ENCODE measurements at regions not wholly inside any gene's neighbourhood (a gene's known extent, or its start where the extent isn't known, plus 50 kb on each side); places are given as distances from the start of the nearest gene placed in this dataset.
"Not testable (repeated sequence)": the region's sequence is repeated elsewhere in the genome, so short reads cannot be mapped to it uniquely, and the experiment has no call there.

DNA sequence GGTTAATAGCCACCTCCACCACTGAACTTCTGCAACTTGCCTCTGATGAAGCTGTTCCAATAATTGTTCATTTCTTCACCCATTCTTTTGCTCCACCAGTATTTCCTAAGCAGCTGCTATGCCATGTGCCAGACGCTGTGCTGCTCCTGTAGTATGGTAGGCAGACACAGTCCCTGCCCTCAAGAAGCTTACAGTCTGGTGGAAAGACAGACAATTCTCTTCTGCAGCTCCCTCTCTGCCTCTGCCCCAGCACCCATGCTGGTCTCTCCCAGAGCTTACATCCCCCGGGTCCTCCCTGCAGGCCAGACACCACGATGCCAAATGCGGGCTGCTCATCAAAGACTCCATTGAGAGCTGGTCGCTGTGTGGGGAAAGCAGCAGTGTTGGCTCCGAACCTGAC is 111.6 kb upstream of the ESRRB start:
- FAIRE-seq: no peak

DNA sequence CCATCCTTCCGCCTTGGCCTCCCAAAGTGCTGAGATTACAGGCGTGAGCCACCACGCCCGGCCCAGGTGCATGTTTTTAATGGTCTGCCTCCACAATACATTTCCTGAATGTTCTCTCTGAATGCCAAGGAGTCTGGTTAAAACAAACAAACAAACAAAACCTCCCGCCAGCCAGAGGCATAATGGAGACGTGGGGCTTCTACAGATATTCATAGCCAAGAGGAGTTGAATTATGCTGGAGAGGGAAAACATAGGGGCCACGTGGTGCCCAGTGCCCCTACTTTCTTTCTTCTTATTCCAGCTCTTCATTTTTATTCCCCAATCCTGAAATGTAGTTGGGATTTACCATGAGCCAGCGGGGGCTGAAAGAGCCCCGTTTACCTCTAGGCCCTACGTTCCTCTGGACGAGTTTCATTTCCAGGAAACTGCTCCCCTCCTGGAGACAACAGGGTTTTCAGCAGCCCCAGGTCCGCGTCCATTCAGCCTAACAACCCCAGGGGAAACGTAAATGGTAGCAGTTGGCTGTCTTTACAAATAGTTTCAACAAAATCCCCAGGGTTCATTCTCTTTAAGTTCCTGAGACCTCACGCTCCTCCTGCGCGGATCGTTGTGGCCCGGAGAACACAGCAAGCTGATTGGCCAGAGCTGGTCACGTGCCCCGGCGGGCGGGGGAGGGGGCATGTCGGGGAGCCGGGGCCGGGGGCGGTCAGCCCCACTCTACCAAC is 108.5 kb upstream of the ESRRB start:
- no peak for FAIRE-seq

DNA sequence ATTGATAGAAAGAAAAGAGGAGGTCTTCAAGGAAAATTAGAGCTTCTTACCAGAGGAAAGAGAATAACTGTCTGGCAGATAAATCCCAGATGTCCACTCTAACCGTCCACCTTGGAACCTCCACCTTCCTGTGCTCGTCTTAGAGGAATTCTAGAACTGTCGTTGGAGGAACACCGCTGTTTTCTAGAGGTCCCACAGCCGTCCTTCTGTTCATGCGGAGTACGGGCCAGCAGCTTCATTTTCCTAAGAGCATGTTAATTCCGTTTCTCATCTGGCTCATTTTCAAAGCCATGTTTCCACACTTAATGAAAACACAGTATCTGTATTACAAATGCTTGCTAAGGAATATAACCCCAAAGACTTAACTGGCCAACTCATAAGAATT is 107.9 kb upstream of the ESRRB start:
- FAIRE-seq: no peak

DNA sequence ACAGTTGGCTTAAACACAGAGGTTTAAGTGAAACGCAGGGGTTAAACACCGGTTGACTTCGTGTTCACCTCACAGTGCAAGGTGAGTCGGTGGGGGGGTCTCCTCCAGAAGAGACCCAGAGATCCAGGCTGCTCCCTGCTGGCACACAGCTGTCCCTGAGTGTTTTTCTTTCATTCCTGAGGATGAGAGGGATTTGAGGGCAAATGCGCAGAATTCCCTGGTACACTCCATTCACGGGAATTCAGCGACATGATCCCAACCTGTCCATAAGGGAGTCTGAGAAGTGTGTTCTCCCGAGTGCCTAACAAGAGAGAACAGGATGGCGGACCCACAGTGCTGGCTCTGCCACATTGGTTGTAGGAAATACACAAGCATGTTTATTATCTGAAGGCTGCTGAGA is 107.2 kb upstream of the ESRRB start:
- no peak for FAIRE-seq

DNA sequence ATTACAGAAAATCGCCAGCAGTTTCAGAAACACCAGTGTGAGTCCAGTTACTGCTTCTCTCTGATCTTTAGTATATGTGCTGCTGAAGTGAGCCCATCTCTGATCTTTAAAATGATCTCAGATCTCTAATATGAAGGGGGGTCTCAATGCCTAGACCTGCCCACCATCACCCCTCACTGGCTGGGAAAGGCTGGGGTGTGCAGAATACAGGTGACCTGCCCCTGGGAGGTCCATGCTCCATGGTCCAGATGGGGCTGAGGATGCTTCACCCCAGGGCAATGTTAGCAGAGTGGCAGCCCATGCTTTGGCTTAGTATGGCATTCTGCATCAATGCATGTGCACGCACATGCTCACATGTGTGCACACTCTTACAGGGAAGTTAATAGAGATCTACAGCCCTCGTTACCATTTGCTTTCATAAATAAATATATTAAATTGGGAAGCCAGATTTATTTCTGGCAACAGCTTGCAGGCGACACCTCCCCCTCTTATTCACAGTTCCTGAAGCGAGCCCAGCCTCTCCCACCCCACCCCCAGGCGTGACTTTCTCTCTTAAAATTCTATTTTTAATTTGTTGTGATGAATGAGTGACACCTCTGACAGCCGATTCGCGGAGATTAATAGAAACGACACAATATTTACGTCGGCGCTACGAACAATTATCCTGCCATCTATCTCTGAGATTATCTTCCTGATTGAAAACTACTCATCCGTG is 104.7 kb upstream of the ESRRB start:
- no peak for FAIRE-seq

DNA sequence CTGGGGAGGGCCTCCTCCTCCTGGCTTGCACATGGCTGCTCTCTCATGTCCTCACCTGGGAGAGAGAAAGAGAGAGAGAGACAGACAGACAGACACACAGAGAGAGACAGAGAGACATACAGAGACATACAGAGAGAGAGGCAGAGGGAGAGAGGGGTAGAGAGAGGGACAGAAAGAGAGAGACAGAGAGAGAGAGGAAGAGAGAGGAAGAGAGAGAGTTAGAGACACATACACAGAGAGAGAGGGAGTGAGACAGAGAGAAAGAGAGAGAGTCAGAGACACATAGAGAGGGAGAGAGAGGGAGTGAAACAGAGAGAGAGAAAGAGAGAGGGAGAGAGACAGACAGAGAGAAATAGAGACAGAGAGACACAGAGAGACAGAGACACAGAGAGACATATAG is 103.6 kb upstream of the ESRRB start:
- no peak for FAIRE-seq

DNA sequence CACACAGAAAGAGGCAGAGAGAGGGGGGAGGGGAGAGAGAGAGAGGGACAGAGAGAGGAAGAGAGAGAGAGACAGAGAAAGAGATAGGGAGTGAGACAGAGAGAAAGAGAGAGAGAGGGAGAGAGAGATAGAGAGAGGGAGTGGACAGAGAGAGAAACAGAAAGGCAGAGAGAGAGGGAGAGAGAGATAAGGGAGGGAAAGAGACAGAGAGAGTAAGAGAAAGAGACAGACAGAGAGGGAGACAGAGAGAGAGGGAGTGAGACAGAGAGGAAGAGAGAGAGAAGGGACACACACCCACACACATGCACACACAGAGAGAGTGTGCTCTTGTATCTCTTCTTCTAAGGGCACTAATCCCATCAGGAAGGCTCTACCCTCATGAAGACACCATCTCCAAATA is 103.2 kb upstream of the ESRRB start:
- FAIRE-seq: no peak

DNA sequence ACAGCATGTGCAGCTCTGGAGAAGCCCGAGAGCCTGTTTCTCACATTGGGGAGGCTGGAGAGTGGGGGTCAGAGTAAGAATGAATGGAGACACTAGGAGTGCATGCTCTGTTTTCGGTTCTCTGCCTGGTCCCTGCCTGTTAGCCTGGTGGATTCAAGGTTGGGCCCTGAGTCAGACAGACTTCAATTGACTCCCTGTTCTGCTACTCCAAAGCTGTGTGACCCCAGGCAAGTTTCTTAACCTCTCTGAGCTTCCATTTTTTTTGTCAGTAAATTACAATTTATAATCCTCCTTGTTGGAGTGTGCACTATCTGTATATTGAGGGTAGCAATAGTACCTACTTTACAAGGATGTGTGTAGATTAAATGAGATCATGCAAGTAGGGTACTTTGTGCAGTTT is 102.6 kb upstream of the ESRRB start:
- no peak for FAIRE-seq

DNA sequence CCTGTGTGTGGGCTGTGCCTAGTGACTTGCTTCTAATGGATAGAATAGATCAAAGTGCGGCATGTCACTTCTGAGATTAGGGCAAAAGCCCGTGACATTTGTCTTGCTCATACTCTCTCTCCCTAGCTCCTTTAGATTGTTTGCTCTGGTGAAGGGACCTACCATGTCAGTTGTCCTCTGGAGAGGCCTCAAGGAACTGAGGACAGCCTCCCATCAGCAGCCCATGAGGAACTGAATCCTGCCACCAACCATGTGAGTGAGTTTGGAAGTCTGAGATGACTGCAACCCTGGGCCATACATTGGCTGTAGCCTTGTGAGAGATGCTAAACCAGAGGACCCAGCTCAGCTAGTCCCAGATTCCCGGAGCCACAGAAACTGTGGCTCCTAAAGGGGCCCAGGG is 101.6 kb upstream of the ESRRB start:
- FAIRE-seq: no peak

DNA sequence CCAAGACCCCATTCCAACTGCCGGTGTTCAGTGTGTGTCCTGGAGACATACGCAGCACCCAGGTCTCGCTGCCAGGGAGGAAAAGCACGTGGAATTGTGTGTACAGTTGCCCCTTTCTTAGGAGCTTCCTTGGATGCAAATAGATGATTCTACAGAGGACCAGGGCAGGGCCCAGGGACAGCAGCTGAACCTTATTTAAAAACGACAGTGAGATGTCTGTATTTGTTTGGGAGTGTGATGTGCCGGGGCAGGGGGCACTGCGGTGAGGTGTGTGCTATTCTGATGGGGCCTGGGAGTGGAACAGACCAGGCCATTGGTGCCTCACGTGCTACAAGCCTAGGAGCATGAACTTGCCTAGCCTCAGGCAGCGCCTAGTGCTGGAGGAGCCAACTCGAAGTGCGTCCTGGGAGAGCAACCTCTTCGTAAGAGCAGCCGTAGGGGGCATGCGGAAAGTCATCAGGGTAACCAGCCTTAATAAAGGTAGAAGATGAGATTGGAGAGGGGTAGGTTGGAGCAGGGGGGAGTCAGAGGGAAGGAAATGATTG is 98.3 kb upstream of the ESRRB start:
- FAIRE-seq: no peak

DNA sequence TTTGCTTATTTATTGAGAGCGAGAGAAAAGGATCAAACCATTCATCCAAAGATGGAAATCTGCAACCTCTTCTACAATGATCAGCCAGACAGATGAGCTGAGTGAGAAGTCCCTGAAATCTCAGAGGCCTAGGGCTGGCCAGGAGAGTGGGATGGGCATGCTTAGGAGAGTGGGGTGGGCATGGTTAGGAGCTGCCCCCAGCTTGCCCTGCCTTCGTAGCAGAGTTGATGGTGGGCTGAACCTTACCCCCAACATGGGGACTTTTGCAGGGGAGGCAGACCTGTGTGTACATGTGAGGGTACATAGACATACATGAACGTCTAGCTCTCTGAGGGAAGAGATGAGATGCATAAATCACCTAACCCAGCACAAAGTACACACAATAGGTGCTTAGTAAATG is 95.7 kb upstream of the ESRRB start:
- FAIRE-seq: no peak

DNA sequence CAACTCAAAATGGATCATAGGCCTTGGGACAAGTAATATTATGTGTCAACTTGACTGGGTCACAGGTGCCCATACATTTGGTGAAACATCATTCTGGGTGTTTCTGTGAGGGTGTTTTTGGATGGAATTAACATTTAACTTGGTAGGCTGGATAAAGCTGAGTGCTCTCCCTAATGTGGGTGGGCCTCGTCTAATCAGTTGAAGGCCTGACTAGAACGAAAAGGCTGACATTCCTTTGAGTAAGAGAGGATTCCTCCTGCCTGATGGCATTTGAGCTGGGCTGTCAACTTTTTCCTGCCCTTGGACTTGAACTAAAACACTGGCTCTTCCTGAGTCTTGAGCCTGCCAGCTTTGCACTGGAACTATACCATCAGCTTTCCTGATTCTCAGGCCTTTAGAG is 93.4 kb upstream of the ESRRB start:
- FAIRE-seq: no peak

DNA sequence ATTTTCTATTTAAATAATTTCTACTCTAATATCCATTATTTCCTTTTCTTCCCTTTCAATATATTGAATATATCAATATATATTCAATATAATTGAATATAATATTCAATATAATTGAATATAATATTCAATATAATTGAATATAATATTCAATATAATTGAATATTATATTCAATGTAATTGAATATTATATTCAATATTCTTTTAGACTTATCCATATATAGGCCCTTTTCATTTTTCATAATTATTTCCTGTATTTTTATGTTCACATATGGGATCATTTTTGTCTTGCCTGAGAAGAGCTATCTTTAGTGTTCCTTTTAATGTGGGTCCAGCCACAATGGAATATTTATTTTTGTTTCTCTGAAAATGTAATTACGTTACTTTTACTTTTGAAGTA is 88.9 kb upstream of the ESRRB start:
- peak; percentile 85 for FAIRE-seq

DNA sequence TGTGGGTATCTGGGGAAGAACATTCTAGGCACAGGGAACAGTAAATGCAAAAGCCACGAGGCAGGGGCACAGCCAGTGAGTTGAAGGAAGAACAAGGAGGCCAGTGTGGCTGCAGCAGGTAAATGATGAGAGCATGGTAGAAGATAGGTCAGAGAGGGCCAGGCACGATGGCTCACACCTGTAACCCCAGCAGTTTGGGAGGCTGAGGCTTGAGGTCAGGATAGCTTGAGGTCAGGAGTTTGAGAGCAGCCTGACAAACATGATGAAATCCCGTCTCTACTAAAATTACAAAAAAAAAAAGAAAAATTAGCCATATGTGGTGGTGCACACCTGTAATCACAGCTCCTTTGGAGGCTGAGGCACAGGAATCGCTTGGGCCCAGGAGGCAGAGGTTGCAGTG is 86.7 kb upstream of the ESRRB start:
- FAIRE-seq: no peak

DNA sequence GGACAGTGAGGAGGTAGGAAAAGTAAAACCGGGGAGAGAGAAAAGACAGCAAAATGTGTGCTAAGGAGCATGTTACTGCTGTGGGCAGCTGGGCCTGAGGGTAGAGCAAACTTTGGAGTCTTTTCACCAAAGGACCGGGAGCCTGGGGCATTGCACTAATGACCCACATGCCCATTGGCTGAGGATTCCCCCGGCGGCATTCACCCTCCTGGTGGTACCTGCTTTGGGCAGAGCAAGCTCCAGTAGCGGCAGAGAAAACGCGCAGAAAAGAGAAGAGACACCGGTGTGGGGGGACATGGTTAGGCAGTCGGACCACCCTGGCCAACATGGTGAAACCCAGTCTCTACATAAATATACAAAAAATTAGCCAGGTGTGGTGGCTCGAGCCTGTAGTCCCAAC is 83.4 kb upstream of the ESRRB start:
- no peak for FAIRE-seq

DNA sequence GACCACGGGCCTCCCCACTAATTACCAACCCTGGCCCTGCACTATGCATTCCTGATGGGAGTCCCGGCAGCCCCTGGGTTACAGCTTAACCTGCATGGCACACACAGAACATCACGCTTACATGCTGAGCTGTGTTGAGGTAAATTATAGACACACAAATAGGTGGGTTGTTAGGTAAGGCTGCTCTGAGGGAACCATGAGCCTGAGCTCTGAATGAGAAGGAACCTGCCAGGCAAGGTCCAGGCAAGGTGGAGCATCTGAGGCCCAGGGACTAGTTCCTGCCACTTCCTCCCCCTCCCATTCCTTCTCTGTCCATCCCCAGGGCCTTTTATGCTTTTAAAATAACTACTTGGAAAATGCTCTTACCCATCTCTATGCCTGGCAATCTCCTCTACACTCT is 82.7 kb upstream of the ESRRB start:
- FAIRE-seq: no peak

DNA sequence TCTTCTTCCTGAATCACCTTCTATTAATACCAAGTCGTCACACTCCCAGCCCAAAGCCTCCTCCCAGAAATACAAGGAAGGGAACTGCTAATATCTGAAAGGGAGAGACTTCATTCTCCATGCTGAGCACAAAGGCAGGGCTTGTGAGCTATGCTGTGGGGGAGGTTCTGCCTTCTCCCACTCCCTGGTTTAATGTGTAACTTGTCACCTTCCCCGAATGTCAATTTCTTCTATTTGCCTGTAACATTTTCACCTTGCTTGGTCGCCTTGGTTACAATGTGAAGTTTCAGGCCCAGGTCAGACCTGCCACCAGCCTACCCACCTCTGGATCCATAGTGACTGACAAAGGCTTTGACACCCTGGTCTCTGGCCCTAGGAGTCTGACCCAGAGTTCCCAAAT is 82.0 kb upstream of the ESRRB start:
- no peak for FAIRE-seq

DNA sequence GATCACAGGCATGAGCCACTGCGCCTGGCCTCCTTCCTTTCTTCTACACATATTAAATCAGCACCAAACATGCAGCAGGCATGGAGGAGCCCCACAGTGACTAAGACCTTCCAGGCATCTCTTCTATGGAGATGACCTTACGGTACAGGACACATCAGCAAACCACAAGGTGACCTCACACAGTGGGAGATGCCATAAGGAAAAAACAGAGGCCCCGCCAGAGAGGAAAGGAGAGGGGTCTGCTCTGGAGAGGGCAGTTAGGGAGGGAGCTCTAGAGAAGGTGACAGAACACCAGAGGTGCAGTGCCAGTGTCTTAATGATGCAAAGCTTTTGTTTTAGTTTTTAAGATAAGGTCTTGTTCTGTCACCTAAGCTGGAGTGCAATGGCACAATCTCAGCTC is 81.1 kb upstream of the ESRRB start:
- no peak for FAIRE-seq

DNA sequence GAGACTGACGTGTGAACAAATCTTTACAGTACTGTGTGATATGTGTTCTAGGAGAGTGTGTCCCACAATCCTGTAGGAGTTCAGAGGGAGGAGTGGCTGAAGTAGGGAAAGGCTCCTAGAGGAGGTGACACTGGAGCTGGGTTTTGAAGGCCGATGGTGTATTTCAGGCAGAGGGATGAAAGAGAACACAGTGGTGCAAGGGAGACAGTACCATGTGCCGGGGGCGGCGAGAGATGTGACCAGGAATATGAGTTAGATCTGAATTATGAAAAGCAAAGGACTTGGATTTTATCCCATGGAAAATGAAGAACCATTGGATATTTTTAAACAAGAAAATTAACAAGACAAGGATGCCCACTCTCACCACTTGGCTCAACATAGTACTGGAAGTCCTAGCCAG is 77.0 kb upstream of the ESRRB start:
- no peak for FAIRE-seq

DNA sequence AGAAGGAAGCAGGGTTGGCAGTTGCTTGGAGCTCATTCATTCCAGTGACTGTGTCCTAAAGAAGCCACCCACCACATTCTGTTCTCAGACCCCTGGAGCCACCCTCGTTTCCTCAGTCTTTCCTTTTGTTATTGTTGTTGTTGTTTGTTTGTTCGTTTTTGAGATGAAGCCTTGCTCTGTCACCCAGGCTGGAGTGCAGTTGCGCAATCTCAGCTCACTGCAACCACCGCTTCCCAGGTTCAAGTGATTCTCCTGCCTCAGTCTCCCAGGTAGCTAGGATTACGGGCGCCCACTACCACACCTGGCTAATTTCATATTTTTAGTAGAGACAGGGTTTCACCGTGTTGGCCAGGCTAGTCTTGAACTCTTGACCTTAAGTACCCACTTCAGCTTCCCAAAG is 72.7 kb upstream of the ESRRB start:
- not testable (repeated sequence) for FAIRE-seq

DNA sequence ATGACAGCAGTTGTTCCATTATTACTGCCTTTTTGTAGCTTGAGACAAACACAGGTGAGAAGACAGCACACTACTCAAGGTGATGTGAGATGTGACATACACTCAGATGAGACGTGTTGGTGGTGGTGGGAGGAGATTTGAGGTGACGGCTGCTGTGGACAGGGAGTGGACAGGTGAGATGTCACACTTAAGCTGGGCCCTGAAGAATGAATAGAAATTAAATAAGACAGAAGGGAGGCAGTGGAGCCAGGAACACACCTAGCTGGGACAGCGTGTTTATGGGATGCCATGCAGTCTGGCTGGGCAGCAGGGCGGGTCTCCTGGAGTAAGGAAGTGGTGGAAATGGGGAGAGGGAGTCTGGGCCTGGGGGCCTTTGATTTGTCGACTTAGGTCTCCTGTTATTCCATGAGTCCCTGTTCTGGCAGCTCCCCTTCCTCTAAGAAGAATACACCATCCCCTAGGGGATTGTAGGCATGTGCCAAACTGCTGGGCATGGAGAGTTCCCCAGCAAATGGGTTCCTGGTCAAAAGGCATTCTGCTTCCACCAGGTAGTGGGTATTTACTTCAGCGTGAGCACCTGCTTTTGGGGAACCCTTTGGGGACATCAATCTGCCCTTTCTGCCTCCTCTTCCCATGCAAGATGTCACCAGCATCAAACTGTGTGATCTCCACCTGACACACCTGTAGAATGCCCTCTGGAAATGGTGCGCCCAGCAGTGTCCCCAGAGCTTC is 71.2 kb upstream of the ESRRB start:
- FAIRE-seq: no peak

DNA sequence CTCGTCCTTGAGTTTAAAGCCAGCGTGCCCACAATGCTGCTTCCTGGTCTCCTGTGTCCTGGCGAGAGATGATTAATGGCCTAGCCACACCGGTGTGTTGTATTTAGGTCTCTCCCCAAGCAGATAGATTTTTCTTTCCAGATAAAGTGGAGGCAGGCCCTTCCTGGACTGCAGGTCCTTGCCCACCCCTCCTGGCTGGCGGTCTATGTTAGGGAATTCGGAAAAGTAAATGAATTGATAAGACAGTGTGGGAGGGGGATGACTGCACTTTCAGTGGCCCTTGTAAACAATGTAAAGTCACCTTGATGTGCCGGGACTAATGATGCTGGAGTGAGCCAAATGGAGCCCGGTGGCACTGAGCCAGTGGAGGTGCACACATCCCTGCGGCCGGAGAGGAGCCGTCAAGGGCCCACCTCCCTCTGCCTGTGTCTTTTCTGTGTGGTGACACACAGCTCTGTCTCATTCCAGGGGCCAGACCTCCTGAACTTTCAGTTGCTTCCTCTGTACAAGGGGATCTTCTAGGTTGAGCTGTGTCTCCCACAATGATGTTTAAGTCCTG is 70.6 kb upstream of the ESRRB start:
- no peak for FAIRE-seq

DNA sequence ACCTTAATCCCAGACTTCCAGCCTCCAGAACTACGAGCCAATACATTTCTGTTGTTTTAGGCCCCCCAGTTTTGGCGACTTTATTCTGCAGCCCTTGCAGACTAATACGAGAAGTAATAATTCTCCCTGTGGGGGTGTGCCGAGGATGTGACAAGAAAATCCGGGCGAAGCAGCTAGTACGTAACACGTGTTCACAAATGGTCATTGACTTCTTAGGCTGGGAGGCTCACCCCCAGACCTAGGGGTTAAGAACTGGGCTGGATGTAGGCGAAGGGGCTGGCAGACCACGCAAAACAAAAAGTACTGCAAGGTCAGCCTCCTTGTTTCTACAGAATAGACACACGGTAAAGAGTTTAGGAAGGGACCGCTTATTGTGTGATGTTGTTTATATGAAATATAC is 69.8 kb upstream of the ESRRB start:
- no peak for FAIRE-seq

All from A204.1 (cell line).